ENCODE measurements at regions not wholly inside any gene's neighbourhood (a gene's known extent, or its start where the extent isn't known, plus 50 kb on each side); places are given as distances from the start of the nearest gene placed in this dataset.
"Not testable (repeated sequence)": the region's sequence is repeated elsewhere in the genome, so short reads cannot be mapped to it uniquely, and the experiment has no call there.

DNA sequence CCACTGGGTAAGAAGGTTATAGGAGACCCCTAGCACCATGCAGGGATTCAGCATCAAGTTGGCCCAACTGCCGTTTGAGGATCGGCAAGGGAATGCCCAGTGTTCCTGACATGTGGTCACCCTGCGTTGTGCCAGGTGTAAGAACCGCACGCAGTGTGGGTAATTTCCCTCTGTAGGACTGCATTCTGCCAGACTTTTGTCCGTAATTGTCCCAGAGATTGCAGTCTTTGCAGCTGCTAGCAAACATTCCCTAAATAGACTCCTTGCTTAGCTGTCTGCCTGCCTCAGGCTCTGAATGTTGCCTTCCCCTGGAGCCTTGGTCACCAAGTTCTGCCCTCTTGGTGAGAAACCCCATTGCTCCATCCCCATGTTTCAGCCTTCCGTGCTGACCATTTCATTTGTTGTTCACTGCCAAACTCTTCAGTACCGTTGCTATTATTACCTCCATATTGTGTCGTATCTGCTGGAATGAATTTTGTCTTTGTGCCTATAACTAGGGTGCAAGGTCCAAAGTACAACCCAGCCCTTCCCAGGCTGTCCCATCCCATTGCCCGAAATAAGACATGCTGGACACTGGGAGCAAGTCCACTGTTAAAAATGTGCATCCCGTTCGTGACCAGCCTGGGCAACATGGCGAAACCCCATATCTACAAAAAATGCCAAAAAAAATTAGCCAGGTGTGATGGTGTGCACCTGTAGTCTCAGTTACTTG, 53.8 kb upstream of the USP9X start:
- H3K27me3 Mint-ChIP-seq, result no peaks in the 10 kb centered on the region
- no peaks in the 10 kb centered on the region for H3K9me3 Mint-ChIP-seq

DNA sequence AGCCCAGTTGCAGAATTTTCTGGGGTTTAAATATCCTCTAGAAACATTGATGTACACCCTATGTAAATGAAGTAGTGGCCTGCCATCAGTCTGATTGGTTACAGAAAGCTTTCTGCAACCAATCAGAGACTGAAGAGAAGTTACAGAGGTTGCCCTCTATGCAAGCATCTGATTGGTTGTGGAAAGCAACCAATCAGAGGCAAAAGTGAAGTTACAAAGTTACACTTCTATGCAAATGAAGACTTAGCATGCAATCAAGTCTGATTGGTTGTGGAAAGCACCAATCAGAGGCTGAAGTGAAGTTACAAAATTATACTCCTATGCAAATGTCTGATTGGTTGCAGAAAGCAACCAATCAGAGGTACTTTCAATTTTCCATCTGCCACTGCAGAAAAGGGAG, 51.9 kb upstream of the USP9X start:
- Mint-ChIP-seq H3K9me3 (no peaks in the 10 kb centered on the region), H3K4me1 (no peaks in the 10 kb centered on the region), H3K27ac (ENCODE audit: low read depth) (no peak overlapping the region), H3K27me3 (no peaks in the 10 kb centered on the region), H3K36me3 (ENCODE audit: insufficient read depth) (peaks cover 1% of the 10 kb centered on the region), H3K4me3 (no peak overlapping the region)
- DNase-seq (ENCODE audit: low spot score in 2 of 2), result no peak
- ATAC-seq (replicated peaks; ENCODE audit: extremely low read depth, poor library complexity, severe bottlenecking), result no peak

More for the DNA sequence above, 53.8 kb upstream of the USP9X start:
- Mint-ChIP-seq H3K4me1 (no peaks in the 10 kb centered on the region), H3K27ac (ENCODE audit: low read depth) (no peak overlapping the region), H3K4me3 (no peak overlapping the region), H3K36me3 (ENCODE audit: insufficient read depth) (peaks cover 1% of the 10 kb centered on the region)
- no peak for ATAC-seq (replicated peaks; ENCODE audit: extremely low read depth, poor library complexity, severe bottlenecking)
- no peak for DNase-seq (ENCODE audit: low spot score in 2 of 2)

DNA sequence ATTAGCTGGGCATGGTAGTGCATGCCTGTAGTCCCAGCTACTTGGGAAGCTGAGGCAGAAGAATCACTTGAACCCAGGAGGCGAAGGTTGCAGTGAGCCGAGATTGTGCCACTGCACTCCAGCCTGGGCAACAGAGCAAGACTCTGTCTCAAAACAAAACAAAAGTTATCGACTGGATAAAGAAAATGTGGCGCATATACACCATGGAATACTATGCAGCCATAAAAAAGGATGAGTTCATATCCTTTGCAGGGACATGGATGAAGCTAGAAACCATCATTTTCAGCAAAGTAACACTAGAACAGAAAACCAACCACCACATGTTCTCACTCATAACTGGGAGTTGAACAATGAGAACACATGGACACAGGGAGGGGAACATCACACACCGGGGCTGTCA, 50.3 kb upstream of the USP9X start:
- not testable (repeated sequence) for H3K4me1 Mint-ChIP-seq; H3K36me3 Mint-ChIP-seq (ENCODE audit: insufficient read depth); H3K27ac Mint-ChIP-seq (ENCODE audit: low read depth); H3K9me3 Mint-ChIP-seq; H3K27me3 Mint-ChIP-seq; ATAC-seq (replicated peaks; ENCODE audit: extremely low read depth, poor library complexity, severe bottlenecking); H3K4me3 Mint-ChIP-seq; DNase-seq (ENCODE audit: low spot score in 2 of 2)

All from central memory CD8-positive, alpha-beta T cell (primary cell).